ENCODE measurements at regions not wholly inside any gene's neighbourhood (a gene's known extent, or its start where the extent isn't known, plus 50 kb on each side); places are given as distances from the start of the nearest gene placed in this dataset.

DNA sequence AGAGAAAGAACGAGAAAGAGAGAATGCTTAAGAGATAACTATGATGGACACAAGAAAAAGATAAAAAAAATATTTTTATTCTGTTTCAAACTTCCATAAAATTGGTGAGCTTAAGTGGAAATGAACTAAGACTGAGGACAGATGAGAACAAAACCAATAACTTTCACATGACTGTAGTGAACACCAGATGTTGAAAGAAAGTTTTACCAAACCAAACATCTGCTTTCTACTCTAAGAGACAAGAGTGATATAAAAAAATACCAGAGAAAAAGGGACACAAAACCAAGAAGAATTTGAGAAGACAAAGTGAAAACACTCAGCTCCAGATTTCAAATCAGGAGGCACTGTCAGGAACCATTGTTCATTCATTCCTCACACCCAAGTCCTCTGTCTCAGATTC is 147.9 kb downstream of the IMPG2 start:
- no peak overlapping the region for H2AFZ ChIP-seq (ENCODE audit: low read length)
- no peak overlapping the region for H3K4me3 ChIP-seq (ENCODE audit: low read length)
- H3K4me2 ChIP-seq (ENCODE audit: low read length), result no peak overlapping the region
- H3K4me1 ChIP-seq (ENCODE audit: insufficient read depth, low read length), result no peaks in the 10 kb centered on the region
- intact Hi-C loops (cut with micrococcal nuclease), result no loop called here
- no peak overlapping the region for H3K27ac ChIP-seq (ENCODE audit: low read length)
- ChIA-PET POLR2A (ENCODE audit: unreplicated experiment) (no interaction called here), CTCF (no interaction called here)
- no TSS peak for BruUV-seq (replicated peaks)
- no peaks in the 10 kb centered on the region for H4K20me1 ChIP-seq (ENCODE audit: low read length)
- H3K9me3 ChIP-seq (ENCODE audit: low read length), result no peaks in the 10 kb centered on the region
- ATAC-seq (no peak), DNase-seq (no peak)
- H3K36me3 ChIP-seq (ENCODE audit: low read depth, low read length), result no peaks in the 10 kb centered on the region
- H3K9me2 ChIP-seq (replicated peaks; ENCODE audit: low read length), result no peaks in the 10 kb centered on the region
- no peaks in the 10 kb centered on the region for H3K79me2 ChIP-seq (ENCODE audit: low read length)
- no peak overlapping the region for H3K9ac ChIP-seq (ENCODE audit: low read length)
- H3K27me3 ChIP-seq (ENCODE audit: low read length), result no peaks in the 10 kb centered on the region
- TF ChIP-seq, protein P1, sequence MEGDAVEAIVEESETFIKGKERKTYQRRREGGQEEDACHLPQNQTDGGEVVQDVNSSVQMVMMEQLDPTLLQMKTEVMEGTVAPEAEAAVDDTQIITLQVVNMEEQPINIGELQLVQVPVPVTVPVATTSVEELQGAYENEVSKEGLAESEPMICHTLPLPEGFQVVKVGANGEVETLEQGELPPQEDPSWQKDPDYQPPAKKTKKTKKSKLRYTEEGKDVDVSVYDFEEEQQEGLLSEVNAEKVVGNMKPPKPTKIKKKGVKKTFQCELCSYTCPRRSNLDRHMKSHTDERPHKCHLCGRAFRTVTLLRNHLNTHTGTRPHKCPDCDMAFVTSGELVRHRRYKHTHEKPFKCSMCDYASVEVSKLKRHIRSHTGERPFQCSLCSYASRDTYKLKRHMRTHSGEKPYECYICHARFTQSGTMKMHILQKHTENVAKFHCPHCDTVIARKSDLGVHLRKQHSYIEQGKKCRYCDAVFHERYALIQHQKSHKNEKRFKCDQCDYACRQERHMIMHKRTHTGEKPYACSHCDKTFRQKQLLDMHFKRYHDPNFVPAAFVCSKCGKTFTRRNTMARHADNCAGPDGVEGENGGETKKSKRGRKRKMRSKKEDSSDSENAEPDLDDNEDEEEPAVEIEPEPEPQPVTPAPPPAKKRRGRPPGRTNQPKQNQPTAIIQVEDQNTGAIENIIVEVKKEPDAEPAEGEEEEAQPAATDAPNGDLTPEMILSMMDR (conservative IDR thresholded peaks at IDR 0.05; ENCODE audit: low read depth, low read length), result no peak
- TF ChIP-seq EZH2 (IDR thresholded peaks at IDR 0.05; ENCODE audit: low read length, unreplicated experiment) (no peak), EZH2phosphoT487 (IDR thresholded peaks at IDR 0.05; ENCODE audit: borderline replicate concordance, low read length) (no peak)
- no peaks in the 10 kb centered on the region for H3F3A ChIP-seq (ENCODE audit: low read length, unreplicated experiment)

DNA sequence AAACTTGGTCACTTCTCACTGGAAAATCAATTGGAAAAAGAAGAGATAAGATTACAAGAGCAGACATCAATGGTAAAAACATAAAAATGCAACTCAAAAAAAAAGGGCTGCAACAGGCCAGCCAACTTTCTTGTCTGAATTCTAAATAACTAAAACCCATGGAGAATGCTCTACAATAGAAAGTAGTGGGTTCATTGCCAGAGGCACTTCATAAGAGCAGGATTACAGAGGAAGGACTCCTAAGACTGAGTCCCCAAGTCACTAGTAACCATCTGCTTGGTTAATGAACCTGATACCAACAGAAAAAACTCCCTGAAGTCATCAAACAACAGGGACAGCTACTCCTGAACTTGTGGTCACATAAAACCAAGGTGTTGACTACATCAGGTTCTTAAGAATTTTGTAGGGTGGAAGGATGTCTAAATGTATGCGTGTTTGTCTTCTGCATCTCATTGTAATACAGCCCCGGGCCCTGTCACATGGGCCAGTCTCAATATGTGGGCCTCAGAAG is 148.6 kb downstream of the IMPG2 start:
- CTCF ChIA-PET, result no interaction called here
- no peak overlapping the region for H2AFZ ChIP-seq (ENCODE audit: low read length)
- H3K9me2 ChIP-seq (replicated peaks; ENCODE audit: low read length), result no peaks in the 10 kb centered on the region
- no peaks in the 10 kb centered on the region for H3K9me3 ChIP-seq (ENCODE audit: low read length)
- H3K4me1 ChIP-seq (ENCODE audit: insufficient read depth, low read length), result no peaks in the 10 kb centered on the region
- H3K27me3 ChIP-seq (ENCODE audit: low read length), result no peaks in the 10 kb centered on the region
- H3K79me2 ChIP-seq (ENCODE audit: low read length), result no peaks in the 10 kb centered on the region
- no peak overlapping the region for H3K27ac ChIP-seq (ENCODE audit: low read length)
- H3F3A ChIP-seq (ENCODE audit: low read length, unreplicated experiment), result no peaks in the 10 kb centered on the region
- ATAC-seq (no peak), DNase-seq (no peak)
- no peak for TF ChIP-seq EZH2 (IDR thresholded peaks at IDR 0.05; ENCODE audit: low read length, unreplicated experiment)
- no peak for TF ChIP-seq EZH2phosphoT487 (IDR thresholded peaks at IDR 0.05; ENCODE audit: borderline replicate concordance, low read length)
- TF ChIP-seq, protein P1 (conservative IDR thresholded peaks at IDR 0.05; ENCODE audit: low read depth, low read length), result no peak
- H3K9ac ChIP-seq (ENCODE audit: low read length), result no peak overlapping the region
- BruUV-seq (replicated peaks), result no TSS peak
- no peaks in the 10 kb centered on the region for H3K36me3 ChIP-seq (ENCODE audit: low read depth, low read length)
- no peak overlapping the region for H3K4me3 ChIP-seq (ENCODE audit: low read length)
- H4K20me1 ChIP-seq (ENCODE audit: low read length), result no peaks in the 10 kb centered on the region
- POLR2A ChIA-PET (ENCODE audit: unreplicated experiment), result no interaction called here
- intact Hi-C loops (cut with micrococcal nuclease), result no loop called here
- no peak overlapping the region for H3K4me2 ChIP-seq (ENCODE audit: low read length)

DNA sequence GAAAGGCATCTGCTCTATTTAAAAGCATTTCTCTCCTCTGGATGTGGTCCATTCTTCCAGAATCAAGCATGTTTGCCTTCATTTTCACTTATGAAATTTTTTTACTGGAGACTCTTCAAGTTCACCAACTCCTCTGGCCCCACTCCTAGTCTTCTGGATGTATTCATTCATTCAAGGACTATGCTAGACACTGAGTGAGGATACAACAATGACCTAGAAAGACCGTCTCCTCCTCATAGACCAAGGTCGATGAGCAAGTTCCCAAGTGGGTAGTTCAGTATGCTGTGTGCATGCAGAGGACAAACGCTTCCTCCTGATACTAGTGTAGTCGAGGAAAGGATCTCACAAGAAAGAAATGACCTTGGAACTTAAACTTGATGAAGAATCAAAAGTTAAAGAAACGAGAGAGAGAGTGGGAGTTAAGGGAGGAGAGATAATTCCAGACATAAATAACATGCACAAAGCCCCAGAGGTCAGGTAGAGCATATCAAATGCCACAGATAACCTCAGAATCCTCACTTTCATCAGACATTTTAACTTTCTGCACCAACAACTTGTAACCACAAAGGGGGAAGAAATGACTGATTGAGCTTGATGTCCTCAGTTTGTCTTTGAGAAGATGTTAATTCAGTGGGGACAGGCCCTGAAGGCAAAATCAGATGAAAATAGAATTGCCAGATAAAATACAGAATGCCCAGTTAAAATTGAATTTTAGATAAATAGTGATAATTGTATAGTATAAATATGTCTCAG is 149.4 kb downstream of the IMPG2 start:
- CTCF ChIA-PET, result no interaction called here
- TF ChIP-seq EZH2phosphoT487 (IDR thresholded peaks at IDR 0.05; ENCODE audit: borderline replicate concordance, low read length), result no peak
- TF ChIP-seq, protein P1 (conservative IDR thresholded peaks at IDR 0.05; ENCODE audit: low read depth, low read length), result no peak
- TF ChIP-seq EZH2 (IDR thresholded peaks at IDR 0.05; ENCODE audit: low read length, unreplicated experiment), result no peak
- BruUV-seq (replicated peaks), result no TSS peak

More for the DNA sequence above, 149.4 kb downstream of the IMPG2 start:
- DNase-seq, result no peak
- Histone ChIP-seq H3K36me3 (ENCODE audit: low read depth, low read length) (no peaks in the 10 kb centered on the region), H3K4me1 (ENCODE audit: insufficient read depth, low read length) (no peaks in the 10 kb centered on the region), H3K4me3 (ENCODE audit: low read length) (no peak overlapping the region), H2AFZ (ENCODE audit: low read length) (no peak overlapping the region), H3K9me3 (ENCODE audit: low read length) (no peaks in the 10 kb centered on the region), H3K9ac (ENCODE audit: low read length) (no peak overlapping the region), H3K4me2 (ENCODE audit: low read length) (no peak overlapping the region), H4K20me1 (ENCODE audit: low read length) (no peaks in the 10 kb centered on the region), H3K9me2 (replicated peaks; ENCODE audit: low read length) (no peaks in the 10 kb centered on the region), H3K79me2 (ENCODE audit: low read length) (no peaks in the 10 kb centered on the region), H3K27ac (ENCODE audit: low read length) (no peak overlapping the region), H3K27me3 (ENCODE audit: low read length) (no peaks in the 10 kb centered on the region), H3F3A (ENCODE audit: low read length, unreplicated experiment) (no peaks in the 10 kb centered on the region)
- no peak for ATAC-seq
- POLR2A ChIA-PET (ENCODE audit: unreplicated experiment), result no interaction called here
- intact Hi-C loops (cut with micrococcal nuclease), result no loop called here

All from PC-3 (cell line).